Liver (tissue), 7 donors: ENCODE measurements at regions not wholly inside any gene's neighbourhood (a gene's known extent, or its start where the extent isn't known, plus 50 kb on each side); places are given as distances from the start of the nearest gene placed in this dataset.

Experiments
- DNase-seq: peaks from one replicate; pipeline ENCODE4 v3.0.0-alpha.2; 2017; ENCODE audit warnings: low spot score
- H3K27ac ChIP-seq, 2 donors: one replicate each; pipeline ENCODE4 v1.7.0; 2013; ENCODE audit warnings: inconsistent platforms in 2 of 2, low read length in 2 of 2, control low read depth in 1 of 2, low read depth in 1 of 2, mild to moderate bottlenecking in 1 of 2
- H3K27me3 ChIP-seq, 4 donors: one replicate each; pipeline versions ENCODE4 v1.6.1 to v1.7.0; 2013; ENCODE audit warnings: low read length in 3 of 4, inconsistent platforms in 1 of 4, mild to moderate bottlenecking in 1 of 4, moderate library complexity in 1 of 4; ENCODE audit not compliant: control insufficient read depth in 4 of 4, insufficient read depth in 4 of 4
- H3K36me3 ChIP-seq, 4 donors: one replicate each; pipeline versions ENCODE4 v1.6.1 to v1.7.0; 2013; ENCODE audit warnings: low read length in 3 of 4, mild to moderate bottlenecking in 3 of 4, low read depth in 1 of 4, moderate library complexity in 1 of 4; ENCODE audit not compliant: control insufficient read depth in 4 of 4, insufficient read depth in 3 of 4
- H3K4me1 ChIP-seq, 4 donors: one replicate each; pipeline versions ENCODE4 v1.6.1 to v1.7.0; 2013; ENCODE audit warnings: low read length in 3 of 4, mild to moderate bottlenecking in 3 of 4, moderate library complexity in 1 of 4; ENCODE audit not compliant: control insufficient read depth in 4 of 4, insufficient read depth in 4 of 4
- H3K4me3 ChIP-seq, 3 donors: one replicate each; pipeline versions ENCODE4 v1.6.1 to v1.7.0; 2013; ENCODE audit warnings: low read length in 3 of 3, control low read depth in 1 of 3, low read depth in 1 of 3, mild to moderate bottlenecking in 1 of 3
- H3K9ac ChIP-seq, 2 donors: one replicate each; pipeline ENCODE4 v1.7.0; 2013; ENCODE audit warnings: low read length in 2 of 2, mild to moderate bottlenecking in 2 of 2, moderate library complexity in 2 of 2, control low read depth in 1 of 2, low read depth in 1 of 2
- H3K9me3 ChIP-seq, 4 donors: one replicate each; pipeline versions ENCODE4 v1.6.1 to v1.7.0; 2013; ENCODE audit warnings: low read length in 3 of 4; ENCODE audit not compliant: control insufficient read depth in 4 of 4
- EGR1 ChIP-seq, 2 donors: IDR thresholded peaks; 2 replicates each; pipeline ENCODE4 v1.6.1; 2016 to 2018; ENCODE audit warnings: antibody characterized with exemption in 2 of 2, low read depth in 2 of 2
- FOXA2 ChIP-seq: IDR thresholded peaks from 2 replicates; pipeline ENCODE4 v1.6.1; 2016; ENCODE audit warnings: antibody characterized with exemption
- HNF4A ChIP-seq, 2 donors: conservative IDR thresholded peaks; 2 replicates each; pipeline ENCODE4 v1.6.1; 2016; ENCODE audit warnings: antibody characterized with exemption in 2 of 2, mild to moderate bottlenecking in 2 of 2
- NR2F2 ChIP-seq: IDR thresholded peaks from 2 replicates; pipeline ENCODE4 v1.6.1; 2016; ENCODE audit warnings: antibody characterized with exemption
- RAD21 ChIP-seq, 2 donors: IDR thresholded peaks; 2 replicates each; pipeline ENCODE4 v1.6.1; 2016; ENCODE audit warnings: antibody characterized with exemption in 2 of 2, mild to moderate bottlenecking in 2 of 2
- RXRA ChIP-seq, 2 donors: IDR thresholded peaks; 2 replicates each; pipeline ENCODE4 v1.6.1; 2017 to 2018; ENCODE audit warnings: antibody characterized with exemption in 2 of 2, mild to moderate bottlenecking in 1 of 2
- SP1 ChIP-seq: IDR thresholded peaks from 2 replicates; pipeline ENCODE4 v1.6.1; 2018; ENCODE audit warnings: antibody characterized with exemption, mild to moderate bottlenecking
- WGBS: extraction: QIAGEN DNeasy Blood & Tissue Kit; methylation state at CpG from one replicate; pipeline ENCODE4 v1.1.7; 2013; 5-methylcytosine and 5-hydroxymethylcytosine counted together
- TF ChIP-seq, protein P1 (sequence below): IDR thresholded peaks from 2 replicates; pipeline ENCODE4 v1.6.1; 2016; ENCODE audit warnings: antibody characterized with exemption, mild to moderate bottlenecking
- TF ChIP-seq, protein P2 (sequence below): IDR thresholded peaks from 2 replicates; pipeline ENCODE4 v1.6.1; 2016; ENCODE audit warnings: antibody characterized with exemption
- TF ChIP-seq, protein P3 (sequence below): IDR thresholded peaks from 2 replicates; pipeline ENCODE4 v1.6.1; 2016; ENCODE audit warnings: antibody characterized with exemption
- TF ChIP-seq, protein P4 (sequence below): IDR thresholded peaks from 2 replicates; pipeline ENCODE4 v1.6.1; 2016; ENCODE audit warnings: antibody characterized with exemption
- donor health status: healthy.
- donor health status: healthy.
- donor health status: healthy.
- donor health status: healthy.

DNA sequence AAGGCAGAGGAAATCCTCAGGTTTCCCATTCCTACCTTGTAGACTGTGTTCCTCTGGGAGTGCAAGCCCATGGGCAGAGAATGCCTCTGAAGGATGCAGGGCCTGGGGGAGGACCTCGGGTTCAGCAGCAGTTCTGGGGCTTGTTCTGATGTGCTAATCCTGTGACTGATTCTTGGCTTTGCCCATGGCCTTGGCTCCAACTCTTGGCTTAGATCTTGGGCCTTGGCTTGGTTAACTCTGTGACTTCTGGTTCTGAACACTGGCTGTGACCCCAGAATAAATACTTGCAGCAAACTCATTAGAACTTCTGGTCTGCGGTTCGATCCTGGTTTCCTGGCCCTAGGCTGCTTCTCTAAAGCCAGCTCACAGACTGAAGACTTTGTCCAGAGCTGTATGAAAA lies 366.9 kb upstream of the ZEB2 start:
- no peak overlapping the region for H3K9ac ChIP-seq
- no peak for DNase-seq
- H3K27ac ChIP-seq, result no peak overlapping the region
- H3K9me3 ChIP-seq, result no peaks in the 10 kb centered on the region
- 57% methylated on average over 3 of the region's 3 CpGs for WGBS
- H3K4me1 ChIP-seq, result no peaks in the 10 kb centered on the region
- TF ChIP-seq NR2F2 (peak; percentile 79), HNF4A (conservative IDR thresholded peaks at IDR 0.05) (no peak), EGR1 (IDR thresholded peaks at IDR 0.05; ENCODE audit: low read depth in 2 of 2) (no peak), RXRA (IDR thresholded peaks at IDR 0.05) (peak in 1 of 2 donors; percentile 30), RAD21 (IDR thresholded peaks at IDR 0.05) (peak in 1 of 2 donors; percentile 44)
- TF ChIP-seq, protein P1, sequence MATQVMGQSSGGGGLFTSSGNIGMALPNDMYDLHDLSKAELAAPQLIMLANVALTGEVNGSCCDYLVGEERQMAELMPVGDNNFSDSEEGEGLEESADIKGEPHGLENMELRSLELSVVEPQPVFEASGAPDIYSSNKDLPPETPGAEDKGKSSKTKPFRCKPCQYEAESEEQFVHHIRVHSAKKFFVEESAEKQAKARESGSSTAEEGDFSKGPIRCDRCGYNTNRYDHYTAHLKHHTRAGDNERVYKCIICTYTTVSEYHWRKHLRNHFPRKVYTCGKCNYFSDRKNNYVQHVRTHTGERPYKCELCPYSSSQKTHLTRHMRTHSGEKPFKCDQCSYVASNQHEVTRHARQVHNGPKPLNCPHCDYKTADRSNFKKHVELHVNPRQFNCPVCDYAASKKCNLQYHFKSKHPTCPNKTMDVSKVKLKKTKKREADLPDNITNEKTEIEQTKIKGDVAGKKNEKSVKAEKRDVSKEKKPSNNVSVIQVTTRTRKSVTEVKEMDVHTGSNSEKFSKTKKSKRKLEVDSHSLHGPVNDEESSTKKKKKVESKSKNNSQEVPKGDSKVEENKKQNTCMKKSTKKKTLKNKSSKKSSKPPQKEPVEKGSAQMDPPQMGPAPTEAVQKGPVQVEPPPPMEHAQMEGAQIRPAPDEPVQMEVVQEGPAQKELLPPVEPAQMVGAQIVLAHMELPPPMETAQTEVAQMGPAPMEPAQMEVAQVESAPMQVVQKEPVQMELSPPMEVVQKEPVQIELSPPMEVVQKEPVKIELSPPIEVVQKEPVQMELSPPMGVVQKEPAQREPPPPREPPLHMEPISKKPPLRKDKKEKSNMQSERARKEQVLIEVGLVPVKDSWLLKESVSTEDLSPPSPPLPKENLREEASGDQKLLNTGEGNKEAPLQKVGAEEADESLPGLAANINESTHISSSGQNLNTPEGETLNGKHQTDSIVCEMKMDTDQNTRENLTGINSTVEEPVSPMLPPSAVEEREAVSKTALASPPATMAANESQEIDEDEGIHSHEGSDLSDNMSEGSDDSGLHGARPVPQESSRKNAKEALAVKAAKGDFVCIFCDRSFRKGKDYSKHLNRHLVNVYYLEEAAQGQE, result no peak
- no peak overlapping the region for H3K4me3 ChIP-seq
- H3K27me3 ChIP-seq, result peaks cover 0 to 2% (median 0%) of the 10 kb centered on the region in 4 donors
- no peaks in the 10 kb centered on the region for H3K36me3 ChIP-seq

DNA sequence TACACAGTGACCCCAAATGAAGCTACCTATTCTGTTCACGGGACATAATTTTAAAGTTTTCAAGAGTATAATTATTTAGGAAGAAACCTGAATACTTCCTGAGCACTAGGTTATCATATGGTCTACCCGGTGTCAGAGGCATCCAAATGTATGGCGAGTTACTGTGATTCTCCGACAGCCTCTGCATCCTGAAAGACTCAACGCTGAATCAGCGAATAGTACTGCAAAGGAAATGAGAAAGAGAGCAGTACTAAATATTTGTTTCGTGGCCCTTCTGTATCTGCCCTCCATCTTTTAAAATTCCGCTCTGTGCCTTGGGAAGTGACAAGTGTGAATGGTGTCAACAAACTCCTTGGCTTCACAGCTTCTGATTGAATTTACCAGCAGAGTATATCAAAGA lies 358.0 kb upstream of the ZEB2 start:
- H3K9ac ChIP-seq, result no peak overlapping the region
- no peaks in the 10 kb centered on the region for H3K4me1 ChIP-seq
- no peaks in the 10 kb centered on the region for H3K9me3 ChIP-seq
- 85% methylated on average over 8 of the region's 8 CpGs for WGBS
- no peak overlapping the region for H3K27ac ChIP-seq
- no peak overlapping the region for H3K4me3 ChIP-seq
- H3K36me3 ChIP-seq, result no peaks in the 10 kb centered on the region
- no peak for DNase-seq
- no peaks in the 10 kb centered on the region for H3K27me3 ChIP-seq
- TF ChIP-seq, protein P1, result no peak
- TF ChIP-seq EGR1 (IDR thresholded peaks at IDR 0.05; ENCODE audit: low read depth in 2 of 2) (no peak), FOXA2 (no peak), RAD21 (IDR thresholded peaks at IDR 0.05) (no peak), SP1 (no peak)
- TF ChIP-seq, protein P2, sequence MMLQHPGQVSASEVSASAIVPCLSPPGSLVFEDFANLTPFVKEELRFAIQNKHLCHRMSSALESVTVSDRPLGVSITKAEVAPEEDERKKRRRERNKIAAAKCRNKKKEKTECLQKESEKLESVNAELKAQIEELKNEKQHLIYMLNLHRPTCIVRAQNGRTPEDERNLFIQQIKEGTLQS, result no peak
- TF ChIP-seq, protein P3, sequence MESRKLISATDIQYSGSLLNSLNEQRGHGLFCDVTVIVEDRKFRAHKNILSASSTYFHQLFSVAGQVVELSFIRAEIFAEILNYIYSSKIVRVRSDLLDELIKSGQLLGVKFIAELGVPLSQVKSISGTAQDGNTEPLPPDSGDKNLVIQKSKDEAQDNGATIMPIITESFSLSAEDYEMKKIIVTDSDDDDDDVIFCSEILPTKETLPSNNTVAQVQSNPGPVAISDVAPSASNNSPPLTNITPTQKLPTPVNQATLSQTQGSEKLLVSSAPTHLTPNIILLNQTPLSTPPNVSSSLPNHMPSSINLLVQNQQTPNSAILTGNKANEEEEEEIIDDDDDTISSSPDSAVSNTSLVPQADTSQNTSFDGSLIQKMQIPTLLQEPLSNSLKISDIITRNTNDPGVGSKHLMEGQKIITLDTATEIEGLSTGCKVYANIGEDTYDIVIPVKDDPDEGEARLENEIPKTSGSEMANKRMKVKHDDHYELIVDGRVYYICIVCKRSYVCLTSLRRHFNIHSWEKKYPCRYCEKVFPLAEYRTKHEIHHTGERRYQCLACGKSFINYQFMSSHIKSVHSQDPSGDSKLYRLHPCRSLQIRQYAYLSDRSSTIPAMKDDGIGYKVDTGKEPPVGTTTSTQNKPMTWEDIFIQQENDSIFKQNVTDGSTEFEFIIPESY, result no peak
- TF ChIP-seq, protein P4, sequence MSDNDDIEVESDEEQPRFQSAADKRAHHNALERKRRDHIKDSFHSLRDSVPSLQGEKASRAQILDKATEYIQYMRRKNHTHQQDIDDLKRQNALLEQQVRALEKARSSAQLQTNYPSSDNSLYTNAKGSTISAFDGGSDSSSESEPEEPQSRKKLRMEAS, result no peak
